K562 (cell line): ENCODE measurements at regions not wholly inside any gene's neighbourhood (a gene's known extent, or its start where the extent isn't known, plus 50 kb on each side); places are given as distances from the start of the nearest gene placed in this dataset.

Source experiments
- ATAC-seq: fragments of 200-7000 bp; cut with Tn5 transposase; 3 replicates; pipeline ENCODE4 v1.9.1; 2020; ENCODE audit warnings: moderate library complexity
- BruUV-seq: library from RNA; stranded (reverse); fragments of 400-500 nt; replicated peaks from 2 replicates; lab custom pipeline; 2021; lab: Mats Ljungman, UMichigan
- CTCF ChIA-PET: fragments of 300-600 bp; formaldehyde crosslinking; extraction: SDS; loops from one replicate; lab custom pipeline; 2021; ENCODE audit warnings: low intra/inter-chr PET ratio; lab: Yijun Ruan, JAX
- POLR2A ChIA-PET: fragments of 300-600, 350-650 bp; sonication (Branson Sonifier 250); formaldehyde crosslinking; extraction: SDS; loops from one replicate; lab custom pipeline; 2021; ENCODE audit warnings: antibody characterized with exemption, inconsistent platforms; lab: Yijun Ruan, JAX
- DNase-seq, 4 experiments: peaks; one replicate each; pipeline versions ENCODE4 v3.0.0 to v3.0.0-alpha.2; 2011 to 2018; ENCODE audit warnings: low spot score in 3 of 4, mixed read lengths in 3 of 4; ENCODE audit errors: extremely low read depth in 1 of 4
- FAIRE-seq: peaks from 2 replicates; lab custom pipeline; 2011; peaks lifted over from hg19 to GRCh38; lab: Jason Lieb, UNC
- H2AFZ ChIP-seq: 2 replicates; pipeline ENCODE4 v1.6.0; 2011; ENCODE audit warnings: low read depth, low read length, control low read depth, inconsistent platforms
- H3K27ac ChIP-seq: fragments of 200-600 bp; 3 replicates; pipeline ENCODE4 v1.8.0; 2011; ENCODE audit warnings: low read depth, mild to moderate bottlenecking, control low read depth, inconsistent platforms, low read length, moderate library complexity, mixed read lengths; ENCODE audit errors: extremely low read depth
- H3K27me3 ChIP-seq, 2 experiments: fragments of 300-600 bp in 1 of 2; 2 replicates in 1 of 2; 3 replicates in 1 of 2; pipeline versions ENCODE4 v1.6.0 to v1.8.0; 2011; ENCODE audit warnings: inconsistent platforms in 2 of 2, low read length in 2 of 2, mild to moderate bottlenecking in 1 of 2, mixed read lengths in 1 of 2, moderate library complexity in 1 of 2; ENCODE audit not compliant: control insufficient read depth in 2 of 2, insufficient read depth in 2 of 2
- H3K36me3 ChIP-seq: fragments of 300-600 bp; 3 replicates; pipeline ENCODE4 v1.8.0; 2011; ENCODE audit warnings: mild to moderate bottlenecking, low read length, inconsistent platforms; ENCODE audit not compliant: control insufficient read depth, insufficient read depth
- H3K4me1 ChIP-seq, 2 experiments: fragments of 200-600 bp in 1 of 2; replicated peaks in 1 of 2; 2 replicates in 1 of 2; 3 replicates in 1 of 2; pipeline versions ENCODE4 v1.5.1 to v1.8.0; 2011; ENCODE audit warnings: inconsistent platforms in 2 of 2, low read length in 2 of 2, mild to moderate bottlenecking in 1 of 2, mixed read lengths in 1 of 2, moderate library complexity in 1 of 2; ENCODE audit not compliant: control insufficient read depth in 2 of 2, insufficient read depth in 2 of 2
- H3K4me2 ChIP-seq: 2 replicates; pipeline ENCODE4 v1.6.1; 2011; ENCODE audit warnings: low read length, control low read depth, inconsistent platforms, mixed read lengths; ENCODE audit not compliant: insufficient read depth
- H3K4me3 ChIP-seq: fragments of 200-600 bp; sonication (generic), shearing (Covaris generic); 2 replicates; pipeline ENCODE4 v1.5.1; 2016; ENCODE audit warnings: control low read depth, inconsistent platforms
- H3K79me2 ChIP-seq: fragments of 200-600 bp; 3 replicates; pipeline ENCODE4 v1.8.0; 2011; ENCODE audit warnings: low read length, inconsistent platforms; ENCODE audit not compliant: control insufficient read depth, insufficient read depth
- H3K9ac ChIP-seq, 2 experiments: 2 replicates each; pipeline versions ENCODE4 v1.6.0 to v1.6.1; 2011; ENCODE audit warnings: low read depth in 2 of 2, low read length in 2 of 2, control low read depth in 1 of 2, inconsistent platforms in 1 of 2, mild to moderate bottlenecking in 1 of 2, mixed read lengths in 1 of 2; ENCODE audit not compliant: insufficient read depth in 1 of 2
- H3K9me1 ChIP-seq: one replicate; pipeline ENCODE4 v1.6.0; 2011; ENCODE audit warnings: inconsistent platforms, mild to moderate bottlenecking, low read length, moderate library complexity; ENCODE audit not compliant: control insufficient read depth, insufficient read depth
- H3K9me3 ChIP-seq: replicated peaks from 2 replicates; pipeline ENCODE4 v1.5.1; 2011; ENCODE audit warnings: low read depth, low read length, inconsistent platforms; ENCODE audit not compliant: control insufficient read depth, insufficient read depth
- H4K20me1 ChIP-seq: replicated peaks from 2 replicates; pipeline ENCODE4 v1.6.1; 2011; ENCODE audit warnings: low read length, inconsistent platforms, mixed read lengths; ENCODE audit not compliant: control insufficient read depth, insufficient read depth
- EGR1 ChIP-seq: fragments of 450-650 bp; conservative IDR thresholded peaks from 2 replicates; pipeline ENCODE4 v1.6.1; 2017; ENCODE audit warnings: mild to moderate bottlenecking
- FOXA1 ChIP-seq: fragments of 450-650 bp; IDR thresholded peaks from 2 replicates; pipeline ENCODE4 v1.6.1; 2016; ENCODE audit warnings: mild to moderate bottlenecking, borderline replicate concordance
- GATA2 ChIP-seq: sonication (generic); formaldehyde crosslinking; IDR thresholded peaks from 2 replicates; pipeline ENCODE4 v1.4.0; 2020; ENCODE audit warnings: mild to moderate bottlenecking, missing genetic modification reagents
- ID3 ChIP-seq, 2 experiments: fragments of 250-450 bp in 1 of 2; fragments of 450-650 bp in 1 of 2; sonication (Bioruptor Pico) in 1 of 2; IDR thresholded peaks; 2 replicates each; pipeline versions ENCODE4 v1.6.1 to v1.8.0; 2016 to 2021; ENCODE audit warnings: mild to moderate bottlenecking in 2 of 2, moderate library complexity in 2 of 2, missing compliant biosample characterization in 1 of 2, missing genetic modification characterization in 1 of 2
- SRSF3 ChIP-seq: fragments of 200-400 bp; formaldehyde crosslinking; IDR thresholded peaks from 2 replicates; pipeline ENCODE4 v1.6.1; 2016; ENCODE audit warnings: mild to moderate bottlenecking, low read length, moderate library complexity; ENCODE audit not compliant: insufficient read depth
- SRSF9 ChIP-seq: fragments of 200-400 bp; formaldehyde crosslinking; IDR thresholded peaks from 2 replicates; pipeline ENCODE4 v1.6.1; 2017; ENCODE audit warnings: low read depth, low read length, borderline replicate concordance
- TOE1 ChIP-seq, 2 experiments: fragments of 450-650 bp in 1 of 2; sonication (generic) in 1 of 2; formaldehyde crosslinking in 1 of 2; IDR thresholded peaks; 2 replicates each; pipeline versions ENCODE4 v1.7.1 to v1.8.0; 2016 to 2022; ENCODE audit warnings: borderline replicate concordance in 2 of 2, mild to moderate bottlenecking in 2 of 2, antibody characterized with exemption in 1 of 2, inconsistent platforms in 1 of 2, low read depth in 1 of 2, missing genetic modification reagents in 1 of 2, moderate library complexity in 1 of 2
- WGBS: fragments of 100-300 bp; shearing (Covaris generic); methylation state at CpG from one replicate; pipeline ENCODE4 v1.1.6; 2016; ENCODE audit warnings: low coverage, mixed read lengths; ENCODE audit not compliant: insufficient coverage; ENCODE audit errors: missing lambda C conversion rate; 5-methylcytosine and 5-hydroxymethylcytosine counted together
- in situ Hi-C: fragments of 300-500 bp; cut with MboI; formaldehyde crosslinking; loops from 4 replicates; pipeline ENCODE4 v1.15.0; 2018; ENCODE audit warnings: inconsistent platforms, mixed read lengths
- intact Hi-C: fragments of 100-400 bp; cut with micrococcal nuclease; formaldehyde crosslinking; loops from 2 replicates; pipeline ENCODE4 v1.14.2; 2022
- TF ChIP-seq, protein P1 (sequence below): sonication (generic); formaldehyde crosslinking; IDR thresholded peaks from 2 replicates; pipeline ENCODE4 v1.5.0; 2020; ENCODE audit warnings: missing genetic modification reagents

DNA sequence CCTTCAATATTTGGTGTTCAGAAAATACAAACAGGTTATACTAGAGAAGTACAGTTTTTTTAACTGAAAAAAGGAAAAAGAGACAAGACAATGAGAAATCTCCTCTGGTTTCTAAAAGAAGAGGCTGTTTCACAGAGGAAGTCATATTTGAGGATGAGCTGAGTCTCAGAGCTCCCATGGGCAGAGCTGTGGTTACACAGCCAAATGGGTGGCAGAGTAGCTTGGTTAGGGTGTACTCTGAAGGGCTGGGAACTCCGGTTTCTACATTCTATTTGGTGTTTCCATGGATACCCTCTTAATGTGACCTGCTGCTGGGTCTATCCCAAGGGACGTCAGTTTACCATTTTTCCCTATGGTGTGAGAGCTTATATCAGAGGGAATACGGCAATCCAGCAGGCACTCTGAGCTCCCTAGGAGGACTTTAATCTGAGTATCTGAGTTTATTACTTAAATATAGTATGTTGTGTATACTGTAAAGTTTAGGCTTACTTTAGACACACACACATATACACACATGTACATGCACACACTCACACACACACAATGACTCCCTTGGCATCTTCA lies 74.2 kb downstream of the CYRIA start:
- no peak overlapping the region for H2AFZ ChIP-seq
- TF ChIP-seq TOE1 (IDR thresholded peaks at IDR 0.05; ENCODE audit: borderline replicate concordance) (no peak), TOE1 (CRISPR knock-in tag; IDR thresholded peaks at IDR 0.05; ENCODE audit: borderline replicate concordance, low read depth) (no peak), ID3 (CRISPR knock-in tag; IDR thresholded peaks at IDR 0.05) (no peak), ID3 (tag; IDR thresholded peaks at IDR 0.05) (no peak), FOXA1 (no peak), EGR1 (no peak), SRSF9 (no peak), GATA2 (CRISPR knock-in tag) (no peak), SRSF3 (no peak)
- TF ChIP-seq, protein P1, sequence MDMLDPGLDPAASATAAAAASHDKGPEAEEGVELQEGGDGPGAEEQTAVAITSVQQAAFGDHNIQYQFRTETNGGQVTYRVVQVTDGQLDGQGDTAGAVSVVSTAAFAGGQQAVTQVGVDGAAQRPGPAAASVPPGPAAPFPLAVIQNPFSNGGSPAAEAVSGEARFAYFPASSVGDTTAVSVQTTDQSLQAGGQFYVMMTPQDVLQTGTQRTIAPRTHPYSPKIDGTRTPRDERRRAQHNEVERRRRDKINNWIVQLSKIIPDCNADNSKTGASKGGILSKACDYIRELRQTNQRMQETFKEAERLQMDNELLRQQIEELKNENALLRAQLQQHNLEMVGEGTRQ (CRISPR knock-in tag), result no peak
- no peaks in the 10 kb centered on the region for H4K20me1 ChIP-seq
- in situ Hi-C loops, result no loop called here
- H3K9ac ChIP-seq, result no peak overlapping the region
- POLR2A ChIA-PET, result no interaction called here
- no peaks in the 10 kb centered on the region for H3K4me1 ChIP-seq
- no peaks in the 10 kb centered on the region for H3K36me3 ChIP-seq
- WGBS, result 0% methylated on average over 3 of the region's 3 CpGs
- intact Hi-C loops, result no loop called here
- H3K27ac ChIP-seq, result no peak overlapping the region
- DNase-seq (no peak), FAIRE-seq (no peak), ATAC-seq (no peak)
- no peaks in the 10 kb centered on the region for H3K9me3 ChIP-seq
- H3K27me3 ChIP-seq, result no peaks in the 10 kb centered on the region
- CTCF ChIA-PET, result no interaction called here
- no TSS peak for BruUV-seq
- no peak overlapping the region for H3K4me2 ChIP-seq
- no peaks in the 10 kb centered on the region for H3K9me1 ChIP-seq
- no peaks in the 10 kb centered on the region for H3K79me2 ChIP-seq
- H3K4me3 ChIP-seq, result no peak overlapping the region
